Mesodermal cell (in vitro differentiated cells): ENCODE measurements at regions not wholly inside any gene's neighbourhood (a gene's known extent, or its start where the extent isn't known, plus 50 kb on each side); places are given as distances from the start of the nearest gene placed in this dataset.

Experiments
- H3K27ac ChIP-seq: 2 replicates; pipeline ENCODE4 v1.7.0; 2013; ENCODE audit warnings: mild to moderate bottlenecking, low read depth, low read length, moderate library complexity; ENCODE audit not compliant: severe bottlenecking
- H3K36me3 ChIP-seq: 2 replicates; pipeline ENCODE4 v1.7.1; 2013; ENCODE audit warnings: mild to moderate bottlenecking, low read length, moderate library complexity; ENCODE audit not compliant: control insufficient read depth, insufficient read depth
- H3K4me1 ChIP-seq: one replicate; pipeline ENCODE4 v1.7.1; 2013; ENCODE audit warnings: mild to moderate bottlenecking, low read length; ENCODE audit not compliant: insufficient read depth, control insufficient read depth, poor library complexity, severe bottlenecking
- H3K4me3 ChIP-seq: 2 replicates; pipeline ENCODE4 v1.7.0; 2013; ENCODE audit warnings: low read length, control low read depth, mild to moderate bottlenecking; ENCODE audit not compliant: insufficient read depth, poor library complexity, severe bottlenecking; ENCODE audit errors: extremely low read depth
- H3K9me3 ChIP-seq: 2 replicates; pipeline ENCODE4 v1.7.1; 2013; ENCODE audit warnings: mild to moderate bottlenecking, low read length, moderate library complexity; ENCODE audit not compliant: control insufficient read depth
- WGBS, 2 experiments: methylation state at CpG; one replicate each; pipeline ENCODE4 v1.1.5; 2013; ENCODE audit warnings: missing lambda C conversion rate in 2 of 2; ENCODE audit not compliant: insufficient coverage in 2 of 2; 5-methylcytosine and 5-hydroxymethylcytosine counted together

DNA sequence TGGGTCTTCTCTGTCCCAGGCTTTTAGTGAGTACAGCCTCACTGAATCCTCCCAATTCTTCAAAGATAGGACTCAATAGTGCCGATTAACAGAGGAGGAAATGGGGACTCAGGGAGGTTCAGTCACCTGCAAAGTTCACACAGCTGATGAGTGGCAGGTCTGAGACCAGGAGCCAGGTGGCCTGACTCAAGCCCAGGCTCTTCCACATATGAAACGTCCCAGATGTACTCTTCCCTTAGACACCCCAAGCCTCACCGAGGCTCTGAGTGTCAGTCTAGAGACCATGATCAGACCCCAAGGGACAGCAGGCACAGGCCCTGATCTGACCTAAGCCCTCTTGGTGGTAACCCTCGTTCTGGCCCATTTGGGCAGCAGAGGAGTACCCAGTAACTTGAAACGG, 115.2 kb downstream of the INHBB start:
- Histone ChIP-seq H3K4me3 (no peak overlapping the region), H3K4me1 (peaks cover 15% of the 10 kb centered on the region), H3K36me3 (no peaks in the 10 kb centered on the region), H3K9me3 (no peaks in the 10 kb centered on the region), H3K27ac (no peak overlapping the region)
- WGBS, 2 experiments: 83 to 90% methylated on average over 5 of the region's 5 CpGs

DNA sequence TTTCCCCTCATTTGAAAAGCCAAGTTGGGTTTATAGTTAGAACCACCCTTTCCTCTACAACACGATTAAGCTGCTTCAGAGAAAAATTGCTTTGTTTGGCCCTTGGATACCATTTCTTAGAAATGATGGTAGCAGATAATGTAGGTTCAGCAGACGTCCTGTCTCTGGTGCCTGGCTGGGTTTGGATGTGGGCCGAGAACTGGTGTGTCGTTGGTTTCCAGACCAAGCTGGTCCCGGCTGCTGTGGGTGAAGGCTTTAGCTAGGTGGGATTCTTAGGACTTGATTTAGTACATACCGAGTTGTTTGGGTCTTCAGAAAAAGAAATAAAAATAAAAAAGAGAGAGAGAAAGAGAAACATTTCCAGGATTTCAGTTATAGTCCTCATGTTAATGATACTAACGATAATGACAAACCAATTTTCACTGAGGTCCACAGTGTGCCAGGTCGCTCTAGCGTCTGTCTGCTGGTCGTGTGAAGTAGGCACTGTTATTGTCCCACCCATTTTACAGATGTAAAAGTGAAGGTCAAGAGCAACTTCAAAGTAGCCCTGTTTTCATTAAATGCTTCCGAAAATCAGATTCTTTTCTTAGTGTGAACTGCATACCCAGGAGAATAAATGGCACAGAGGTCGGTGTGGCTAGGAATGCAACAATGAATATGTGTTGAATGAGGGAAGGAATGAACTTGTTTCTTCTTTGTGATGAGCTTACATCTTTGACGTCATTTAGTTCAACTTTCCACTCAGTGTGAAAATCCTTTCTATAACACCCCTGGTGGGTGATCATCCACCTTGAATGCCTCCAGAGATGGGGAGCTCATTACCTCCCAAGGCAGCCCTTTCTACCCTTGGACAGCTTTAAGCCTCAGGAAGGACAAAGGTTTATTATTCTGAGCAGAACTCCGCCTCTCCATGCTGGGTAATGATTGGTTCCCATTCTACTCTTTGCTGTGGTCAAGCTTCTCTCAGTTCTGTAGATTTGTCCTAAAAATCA, 115.9 kb downstream of the INHBB start:
- Histone ChIP-seq H3K4me3 (no peak overlapping the region), H3K36me3 (no peaks in the 10 kb centered on the region), H3K4me1 (peaks cover 22% of the 10 kb centered on the region), H3K27ac (no peak overlapping the region), H3K9me3 (no peaks in the 10 kb centered on the region)
- WGBS, 2 experiments: 74 to 82% methylated on average over 12 of the region's 14 CpGs

DNA sequence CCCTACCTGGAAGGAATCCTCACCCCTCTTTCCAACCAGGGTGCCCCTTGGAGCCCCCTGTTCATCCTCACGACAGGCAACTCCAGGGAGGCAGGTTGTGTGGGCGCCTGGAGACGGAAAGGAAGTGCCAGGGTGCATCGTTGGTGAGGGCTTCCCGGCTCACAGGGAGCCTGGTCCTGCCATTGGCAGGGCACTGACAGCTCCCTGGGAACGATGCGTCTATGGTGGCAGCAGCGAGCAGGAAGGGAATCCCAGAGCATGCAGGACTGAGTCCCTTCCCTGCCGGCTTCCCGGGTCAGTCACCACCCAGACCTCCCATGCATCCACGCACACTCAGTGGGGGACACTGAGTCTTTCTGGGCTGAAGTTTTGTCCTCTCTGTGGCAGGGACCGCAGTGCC, 117.6 kb downstream of the INHBB start:
- H3K4me3 ChIP-seq: no peak overlapping the region
- no peaks in the 10 kb centered on the region for H3K9me3 ChIP-seq
- H3K36me3 ChIP-seq: no peaks in the 10 kb centered on the region
- peaks cover 23% of the 10 kb centered on the region for H3K4me1 ChIP-seq
- no peak overlapping the region for H3K27ac ChIP-seq
- WGBS, 2 experiments: 27 to 35% methylated on average over 10 to 11 of the region's 12 CpGs

DNA sequence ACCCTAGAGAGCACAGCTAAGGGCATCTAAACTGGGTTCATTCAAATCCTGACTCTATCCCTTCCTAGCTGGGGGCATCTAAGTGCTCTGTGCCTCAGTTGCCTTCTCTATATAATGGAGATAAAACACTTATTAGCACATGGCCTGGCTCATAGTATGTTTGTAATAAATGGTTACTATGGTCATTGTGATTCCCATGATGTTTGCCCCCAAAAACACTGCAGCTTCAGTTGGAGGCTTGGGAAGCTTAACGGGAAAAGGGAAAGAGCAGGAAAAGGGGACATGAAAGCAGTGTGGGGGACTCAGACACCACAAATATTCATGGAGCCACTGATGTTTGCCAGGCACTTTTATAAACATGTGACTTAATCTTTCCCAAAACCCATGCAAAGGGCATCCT, 118.1 kb downstream of the INHBB start:
- Histone ChIP-seq H3K4me1 (peaks cover 23% of the 10 kb centered on the region), H3K4me3 (no peak overlapping the region), H3K9me3 (no peaks in the 10 kb centered on the region), H3K27ac (no peak overlapping the region), H3K36me3 (no peaks in the 10 kb centered on the region)
- WGBS, 2 experiments: 0 to 29% methylated on average over 1 of the region's 1 CpG

DNA sequence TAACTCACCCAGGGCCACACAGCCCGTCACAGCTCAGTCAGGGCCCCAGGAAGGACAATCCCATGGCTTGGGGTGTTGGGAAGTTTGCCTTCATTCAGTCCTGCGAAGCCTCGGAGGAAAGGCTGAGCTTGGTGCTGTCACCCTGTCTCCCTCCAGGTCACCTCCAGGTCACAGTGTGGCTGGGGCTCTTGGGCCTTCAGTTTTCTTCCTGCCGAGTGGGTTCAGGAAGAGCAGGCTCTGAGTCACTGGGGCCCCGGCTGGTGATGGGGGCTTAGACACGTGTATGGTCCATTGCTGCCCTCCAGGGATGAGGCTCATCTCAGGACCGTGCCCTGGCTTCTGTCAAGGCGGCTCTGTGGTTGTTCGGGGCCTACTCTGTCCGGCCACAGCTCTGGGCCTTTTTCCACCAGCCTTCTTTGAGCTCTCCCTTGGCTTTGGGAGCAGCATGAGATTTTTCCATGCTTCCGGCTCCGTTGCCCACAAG, 118.6 kb downstream of the INHBB start:
- Histone ChIP-seq H3K27ac (no peak overlapping the region), H3K9me3 (no peaks in the 10 kb centered on the region), H3K4me3 (no peak overlapping the region), H3K36me3 (no peaks in the 10 kb centered on the region), H3K4me1 (peaks cover 23% of the 10 kb centered on the region)
- 56 to 72% methylated on average over 11 of the region's 12 CpGs for WGBS, 2 experiments

DNA sequence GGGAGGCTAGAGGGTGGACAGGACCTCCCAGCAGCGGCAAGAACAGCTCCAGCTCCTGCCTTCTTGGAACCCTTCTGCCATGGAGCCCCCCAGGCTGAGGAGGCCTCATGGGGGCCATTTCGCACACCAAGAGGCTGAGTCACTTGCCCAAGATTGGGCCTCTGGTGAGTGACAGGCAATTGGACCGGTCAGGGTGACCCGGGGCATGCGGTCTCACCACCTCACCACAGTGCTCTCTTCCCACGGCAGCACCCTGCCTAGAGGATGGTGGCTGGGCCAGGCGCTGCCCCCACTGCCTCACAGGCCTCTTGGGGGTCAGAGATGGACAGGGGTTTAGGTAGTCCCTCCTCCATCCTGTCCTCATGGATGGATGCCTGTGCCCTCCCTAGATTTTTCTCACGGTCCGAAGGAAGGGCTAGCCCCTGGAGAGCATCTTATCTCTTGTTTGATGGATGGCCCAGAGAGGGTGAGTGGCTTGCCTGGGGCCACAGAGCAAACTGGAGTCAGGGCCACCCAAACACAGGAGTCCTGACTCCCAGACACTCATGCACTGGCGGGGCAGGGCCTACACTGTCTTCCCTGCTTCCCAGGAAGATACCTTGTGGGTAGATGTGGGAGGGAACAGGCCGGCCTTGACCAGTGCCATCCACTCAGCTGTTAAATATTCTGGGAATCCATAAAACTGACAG, 119.2 kb downstream of the INHBB start:
- no peak overlapping the region for H3K27ac ChIP-seq
- WGBS, 2 experiments: 91 to 98% methylated on average over 4 to 6 of the region's 11 CpGs

DNA sequence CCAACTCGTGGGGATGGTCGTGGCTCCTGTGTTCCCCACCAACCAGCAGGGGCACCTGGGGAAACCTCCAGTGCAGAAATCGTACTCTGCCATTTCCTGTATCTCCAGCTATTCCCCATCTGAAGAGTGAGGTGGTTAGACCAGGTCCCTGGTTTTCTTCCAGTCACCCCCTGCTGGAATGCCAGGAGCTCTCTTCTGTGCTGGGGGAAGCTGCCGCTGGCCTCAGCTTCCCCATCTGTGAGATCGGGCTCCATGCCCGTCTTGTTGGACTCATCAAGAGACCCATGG, 119.7 kb downstream of the INHBB start:
- Histone ChIP-seq H3K4me3 (no peak overlapping the region), H3K36me3 (no peaks in the 10 kb centered on the region), H3K4me1 (peaks cover 32% of the 10 kb centered on the region), H3K27ac (no peak overlapping the region), H3K9me3 (no peaks in the 10 kb centered on the region)
- WGBS, 2 experiments: 18 to 37% methylated on average over 6 of the region's 6 CpGs

More for the DNA sequence above, 119.2 kb downstream of the INHBB start:
- Histone ChIP-seq H3K4me3 (no peak overlapping the region), H3K9me3 (no peaks in the 10 kb centered on the region), H3K36me3 (no peaks in the 10 kb centered on the region), H3K4me1 (peaks cover 30% of the 10 kb centered on the region)

DNA sequence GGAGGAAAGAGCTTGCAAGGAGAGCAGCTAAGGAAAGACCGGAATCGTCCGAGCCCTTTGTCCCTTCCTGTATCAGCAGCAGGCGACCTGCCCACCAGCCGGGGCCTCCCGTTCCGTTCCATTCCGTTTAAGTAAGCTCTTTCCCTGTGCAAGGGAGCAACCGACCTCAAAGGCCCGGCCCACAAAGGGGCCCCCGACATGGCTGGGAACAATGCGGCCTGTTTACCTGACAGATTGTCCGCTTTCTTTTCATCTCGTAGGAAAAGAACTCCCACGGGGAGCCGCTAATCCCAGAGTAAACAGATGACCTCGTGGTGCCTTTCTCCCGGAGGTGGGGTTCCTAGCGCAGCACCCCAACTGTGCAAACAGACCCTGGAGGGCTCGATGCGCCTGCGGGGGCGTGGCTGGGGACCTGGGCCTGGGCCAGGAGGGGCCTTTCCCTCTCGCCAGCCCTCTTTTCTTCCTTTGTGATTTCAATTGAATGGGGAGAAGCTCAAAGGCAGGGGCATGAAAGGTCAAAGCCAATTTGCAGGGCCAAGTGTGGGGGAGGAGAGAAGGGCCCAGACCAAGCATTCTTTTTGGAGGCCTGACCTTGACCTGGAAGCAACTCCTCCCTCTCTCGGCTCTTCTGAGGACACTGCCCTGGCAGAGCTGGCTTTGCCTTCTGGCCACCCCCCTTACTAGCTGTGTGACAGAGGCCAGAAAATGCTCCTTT, 120.2 kb downstream of the INHBB start:
- Histone ChIP-seq H3K9me3 (no peaks in the 10 kb centered on the region), H3K36me3 (no peaks in the 10 kb centered on the region), H3K27ac (no peak overlapping the region), H3K4me3 (no peak overlapping the region), H3K4me1 (peaks cover 32% of the 10 kb centered on the region)
- 13 to 15% methylated on average over 18 to 22 of the region's 25 CpGs for WGBS, 2 experiments

DNA sequence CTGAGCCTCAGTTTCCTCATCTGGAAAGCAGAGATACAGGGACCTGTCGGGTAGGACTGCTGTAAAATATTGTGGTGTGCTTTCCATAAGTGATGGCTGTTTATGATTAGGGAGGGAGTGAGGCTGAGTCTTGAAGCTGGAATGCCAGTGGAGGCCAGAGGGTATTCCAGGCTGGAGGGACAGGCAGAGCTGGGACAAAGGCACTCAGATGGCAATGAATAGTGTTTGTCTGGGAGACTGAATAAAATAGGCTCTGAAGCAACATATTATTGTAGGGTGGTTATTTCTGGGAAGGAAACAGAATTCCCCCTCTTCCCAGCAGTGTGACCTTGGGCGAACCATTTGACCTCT, 120.7 kb downstream of the INHBB start:
- Histone ChIP-seq H3K9me3 (peaks cover 1% of the 10 kb centered on the region), H3K4me3 (no peak overlapping the region), H3K36me3 (no peaks in the 10 kb centered on the region), H3K27ac (no peak overlapping the region), H3K4me1 (peaks cover 32% of the 10 kb centered on the region)
- WGBS, 2 experiments: 14 to 17% methylated on average over 1 of the region's 2 CpGs

DNA sequence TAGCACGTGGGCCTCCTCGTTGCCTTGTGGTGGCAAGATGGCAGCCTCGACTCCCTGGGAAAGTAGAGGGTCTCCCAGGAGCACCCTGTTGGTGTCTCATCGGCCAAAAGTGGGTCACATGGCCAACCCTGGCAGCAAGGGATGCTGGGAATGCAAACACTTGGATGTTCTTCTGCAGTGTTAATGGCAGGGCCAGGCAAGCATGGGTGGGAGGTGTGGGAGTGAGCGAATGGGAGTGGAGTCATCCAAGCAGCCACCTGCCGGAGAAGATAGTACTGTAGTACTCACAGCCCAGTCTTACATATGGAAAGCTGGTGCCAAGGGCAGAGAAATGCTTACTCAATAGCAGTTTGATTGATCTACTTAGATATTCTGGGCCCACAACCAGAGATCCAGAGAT, 122.2 kb downstream of the INHBB start:
- 86 to 94% methylated on average over 5 to 6 of the region's 6 CpGs for WGBS, 2 experiments
- Histone ChIP-seq H3K4me3 (no peak overlapping the region), H3K9me3 (peaks cover 7% of the 10 kb centered on the region), H3K27ac (no peak overlapping the region), H3K4me1 (peaks cover 32% of the 10 kb centered on the region), H3K36me3 (no peaks in the 10 kb centered on the region)
